ENCODE measurements at regions not wholly inside any gene's neighbourhood (a gene's known extent, or its start where the extent isn't known, plus 50 kb on each side); places are given as distances from the start of the nearest gene placed in this dataset.

- TF ChIP-seq, protein P1, sequence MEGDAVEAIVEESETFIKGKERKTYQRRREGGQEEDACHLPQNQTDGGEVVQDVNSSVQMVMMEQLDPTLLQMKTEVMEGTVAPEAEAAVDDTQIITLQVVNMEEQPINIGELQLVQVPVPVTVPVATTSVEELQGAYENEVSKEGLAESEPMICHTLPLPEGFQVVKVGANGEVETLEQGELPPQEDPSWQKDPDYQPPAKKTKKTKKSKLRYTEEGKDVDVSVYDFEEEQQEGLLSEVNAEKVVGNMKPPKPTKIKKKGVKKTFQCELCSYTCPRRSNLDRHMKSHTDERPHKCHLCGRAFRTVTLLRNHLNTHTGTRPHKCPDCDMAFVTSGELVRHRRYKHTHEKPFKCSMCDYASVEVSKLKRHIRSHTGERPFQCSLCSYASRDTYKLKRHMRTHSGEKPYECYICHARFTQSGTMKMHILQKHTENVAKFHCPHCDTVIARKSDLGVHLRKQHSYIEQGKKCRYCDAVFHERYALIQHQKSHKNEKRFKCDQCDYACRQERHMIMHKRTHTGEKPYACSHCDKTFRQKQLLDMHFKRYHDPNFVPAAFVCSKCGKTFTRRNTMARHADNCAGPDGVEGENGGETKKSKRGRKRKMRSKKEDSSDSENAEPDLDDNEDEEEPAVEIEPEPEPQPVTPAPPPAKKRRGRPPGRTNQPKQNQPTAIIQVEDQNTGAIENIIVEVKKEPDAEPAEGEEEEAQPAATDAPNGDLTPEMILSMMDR (IDR thresholded peaks at IDR 0.05): no peak
- TF ChIP-seq POLR2A (IDR thresholded peaks at IDR 0.05): no peak
- TF ChIP-seq POLR2AphosphoS5 (IDR thresholded peaks at IDR 0.05): no peak
- no peak for TF ChIP-seq EP300 (IDR thresholded peaks at IDR 0.05)
These were observed 205.0 kb downstream of the TENT4A start for GRCh38 chr5:6918255-6918654.

All from suprapubic skin (tissue), 4 donors.